ENCODE measurements at regions not wholly inside any gene's neighbourhood (a gene's known extent, or its start where the extent isn't known, plus 50 kb on each side); places are given as distances from the start of the nearest gene placed in this dataset.

- intact Hi-C loops (cut with DNase I): no loop called here
- no peak overlapping the region for H3K27ac ChIP-seq (ENCODE audit: low read depth in 2 of 2, low read length in 2 of 2)
- H3K9ac ChIP-seq (ENCODE audit: low read length in 3 of 3): no peak overlapping the region
- H3K9me3 ChIP-seq (ENCODE audit: control insufficient read depth in 2 of 3, insufficient read depth in 1 of 3, low read length in 3 of 3): no peaks in the 10 kb centered on the region
- H3K4me3 ChIP-seq (ENCODE audit: low read length in 3 of 3): no peak overlapping the region
- no peaks in the 10 kb centered on the region for H3K27me3 ChIP-seq (ENCODE audit: control insufficient read depth, insufficient read depth, low read length)
- TF ChIP-seq CTCF (IDR thresholded peaks at IDR 0.05; ENCODE audit: borderline replicate concordance, extremely low read depth, insufficient read depth): no peak
- DNase-seq: no peak
- H3K36me3 ChIP-seq (ENCODE audit: control insufficient read depth in 2 of 3, insufficient read depth in 3 of 3, low read length in 3 of 3): no peaks in the 10 kb centered on the region
- H3K4me1 ChIP-seq (ENCODE audit: control insufficient read depth in 2 of 3, insufficient read depth in 2 of 3, low read depth in 1 of 3, low read length in 3 of 3): no peaks in the 10 kb centered on the region
- no peak for FAIRE-seq
These were observed 1208.8 kb upstream of the LRRTM1 start for GRCh38 chr2:81513328-81513727.

GRCh38 chr2:81505586-81505985 lies 1201.0 kb upstream of the LRRTM1 start:
- DNase-seq (no peak), FAIRE-seq (no peak)
- Histone ChIP-seq H3K27ac (ENCODE audit: low read depth in 2 of 2, low read length in 2 of 2) (no peak overlapping the region), H3K4me1 (ENCODE audit: control insufficient read depth in 2 of 3, insufficient read depth in 2 of 3, low read depth in 1 of 3, low read length in 3 of 3) (no peaks in the 10 kb centered on the region), H3K4me3 (ENCODE audit: low read length in 3 of 3) (no peak overlapping the region), H3K9me3 (ENCODE audit: control insufficient read depth in 2 of 3, insufficient read depth in 1 of 3, low read length in 3 of 3) (no peaks in the 10 kb centered on the region), H3K27me3 (ENCODE audit: control insufficient read depth, insufficient read depth, low read length) (no peaks in the 10 kb centered on the region), H3K9ac (ENCODE audit: low read length in 3 of 3) (no peak overlapping the region), H3K36me3 (ENCODE audit: control insufficient read depth in 2 of 3, insufficient read depth in 3 of 3, low read length in 3 of 3) (no peaks in the 10 kb centered on the region)
- intact Hi-C loops (cut with DNase I): no loop called here
- no peak for TF ChIP-seq CTCF (IDR thresholded peaks at IDR 0.05; ENCODE audit: borderline replicate concordance, extremely low read depth, insufficient read depth)

GRCh38 chr2:81495556-81495955 lies 1191.0 kb upstream of the LRRTM1 start:
- Histone ChIP-seq H3K36me3 (ENCODE audit: control insufficient read depth in 2 of 3, insufficient read depth in 3 of 3, low read length in 3 of 3) (no peaks in the 10 kb centered on the region), H3K27me3 (ENCODE audit: control insufficient read depth, insufficient read depth, low read length) (no peaks in the 10 kb centered on the region), H3K4me1 (ENCODE audit: control insufficient read depth in 2 of 3, insufficient read depth in 2 of 3, low read depth in 1 of 3, low read length in 3 of 3) (no peaks in the 10 kb centered on the region), H3K9ac (ENCODE audit: low read length in 3 of 3) (no peak overlapping the region), H3K27ac (ENCODE audit: low read depth in 2 of 2, low read length in 2 of 2) (no peak overlapping the region), H3K9me3 (ENCODE audit: control insufficient read depth in 2 of 3, insufficient read depth in 1 of 3, low read length in 3 of 3) (no peaks in the 10 kb centered on the region), H3K4me3 (ENCODE audit: low read length in 3 of 3) (no peak overlapping the region)
- peak in 1 of 5 donors; percentile 8 for DNase-seq
- no peak for TF ChIP-seq CTCF (IDR thresholded peaks at IDR 0.05; ENCODE audit: borderline replicate concordance, extremely low read depth, insufficient read depth)
- no peak for FAIRE-seq
- intact Hi-C loops (cut with DNase I): no loop called here

GRCh38 chr2:81483254-81483653 lies 1178.7 kb upstream of the LRRTM1 start:
- FAIRE-seq (no peak), DNase-seq (no peak)
- Histone ChIP-seq H3K27me3 (ENCODE audit: control insufficient read depth, insufficient read depth, low read length) (no peaks in the 10 kb centered on the region), H3K9ac (ENCODE audit: low read length in 3 of 3) (no peak overlapping the region), H3K4me1 (ENCODE audit: control insufficient read depth in 2 of 3, insufficient read depth in 2 of 3, low read depth in 1 of 3, low read length in 3 of 3) (no peaks in the 10 kb centered on the region), H3K36me3 (ENCODE audit: control insufficient read depth in 2 of 3, insufficient read depth in 3 of 3, low read length in 3 of 3) (no peaks in the 10 kb centered on the region), H3K9me3 (ENCODE audit: control insufficient read depth in 2 of 3, insufficient read depth in 1 of 3, low read length in 3 of 3) (no peaks in the 10 kb centered on the region), H3K4me3 (ENCODE audit: low read length in 3 of 3) (no peak overlapping the region), H3K27ac (ENCODE audit: low read depth in 2 of 2, low read length in 2 of 2) (no peak overlapping the region)
- intact Hi-C loops (cut with DNase I): no loop called here
- no peak for TF ChIP-seq CTCF (IDR thresholded peaks at IDR 0.05; ENCODE audit: borderline replicate concordance, extremely low read depth, insufficient read depth)
